WTC11 (cell line): ENCODE measurements at regions not wholly inside any gene's neighbourhood (a gene's known extent, or its start where the extent isn't known, plus 50 kb on each side); places are given as distances from the start of the nearest gene placed in this dataset.

ENCODE experiments used
- ATAC-seq: fragments of 200-7000 bp; cut with Tn5 transposase; 2 replicates; pipeline ENCODE4 v1.10.0; 2021; ENCODE audit warnings: mild to moderate bottlenecking, moderate library complexity
- CTCF ChIA-PET: fragments of 300-600 bp; sonication (Branson Sonifier 250); formaldehyde crosslinking; loops from one replicate; lab custom pipeline; 2021; ENCODE audit warnings: antibody characterized with exemption; lab: Charles Lee
- POLR2A ChIA-PET: fragments of 350-600 bp; sonication (Branson Sonifier 250); formaldehyde crosslinking; loops from one replicate; lab custom pipeline; 2021; ENCODE audit warnings: antibody characterized with exemption; lab: Charles Lee
- DNase-seq: peaks from one replicate; pipeline ENCODE4 v3.0.0; 2021; ENCODE audit warnings: low spot score
- H3K27ac Mint-ChIP-seq: 2 replicates; pipeline ENCODE4 v1.8.0; 2021; ENCODE audit warnings: mixed read lengths
- H3K27me3 Mint-ChIP-seq: 2 replicates; pipeline ENCODE4 v1.8.0; 2021; ENCODE audit warnings: low read depth, mild to moderate bottlenecking, moderate library complexity, mixed read lengths
- H3K36me3 Mint-ChIP-seq: 2 replicates; pipeline ENCODE4 v1.8.0; 2021; ENCODE audit warnings: mixed read lengths
- H3K4me1 Mint-ChIP-seq: 2 replicates; pipeline ENCODE4 v1.8.0; 2022; ENCODE audit warnings: mixed read lengths
- H3K4me3 Mint-ChIP-seq: 2 replicates; pipeline ENCODE4 v1.8.0; 2021; ENCODE audit warnings: mild to moderate bottlenecking, moderate library complexity, mixed read lengths
- H3K9me3 Mint-ChIP-seq: 2 replicates; pipeline ENCODE4 v1.8.0; 2021; ENCODE audit warnings: mixed read lengths
- ESRRA ChIP-seq: sonication (generic); formaldehyde crosslinking; IDR thresholded peaks from 2 replicates; pipeline ENCODE4 v1.8.1; 2022; ENCODE audit warnings: mild to moderate bottlenecking, missing genetic modification reagents, borderline replicate concordance
- FOXJ3 ChIP-seq: sonication (generic); formaldehyde crosslinking; IDR thresholded peaks from 2 replicates; pipeline ENCODE4 v1.9.0; 2021; ENCODE audit warnings: missing genetic modification reagents, mild to moderate bottlenecking, borderline replicate concordance
- FOXP4 ChIP-seq: sonication (generic); formaldehyde crosslinking; IDR thresholded peaks from 2 replicates; pipeline ENCODE4 v1.8.0; 2022; ENCODE audit warnings: mild to moderate bottlenecking, missing genetic modification reagents
- IRF1 ChIP-seq: sonication (generic); formaldehyde crosslinking; IDR thresholded peaks from 2 replicates; pipeline ENCODE4 v1.8.0; 2023; ENCODE audit warnings: missing genetic modification reagents
- IRF2 ChIP-seq: sonication (generic); formaldehyde crosslinking; IDR thresholded peaks from 2 replicates; pipeline ENCODE4 v1.8.0; 2022; ENCODE audit warnings: low read depth, missing genetic modification reagents, borderline replicate concordance
- MXD4 ChIP-seq: fragments of 250-450 bp; sonication (Bioruptor Pico); IDR thresholded peaks from 2 replicates; pipeline ENCODE4 v1.8.0; 2021; ENCODE audit warnings: mild to moderate bottlenecking, moderate library complexity, borderline replicate concordance
- NFATC4 ChIP-seq: fragments of 250-450 bp; sonication (Bioruptor Pico); IDR thresholded peaks from 2 replicates; pipeline ENCODE4 v1.9.0; 2021; ENCODE audit warnings: mild to moderate bottlenecking
- NFE2L1 ChIP-seq: sonication (generic); formaldehyde crosslinking; IDR thresholded peaks from 2 replicates; pipeline ENCODE4 v1.8.1; 2023; ENCODE audit warnings: missing genetic modification reagents
- NFYB ChIP-seq: sonication (generic); formaldehyde crosslinking; conservative IDR thresholded peaks from 2 replicates; pipeline ENCODE4 v1.8.0; 2022; ENCODE audit warnings: low read depth, missing genetic modification reagents
- NR1H2 ChIP-seq: sonication (generic); formaldehyde crosslinking; IDR thresholded peaks from 2 replicates; pipeline ENCODE4 v1.9.0; 2021; ENCODE audit warnings: mild to moderate bottlenecking, moderate library complexity, missing genetic modification reagents
- PREB ChIP-seq: sonication (generic); formaldehyde crosslinking; IDR thresholded peaks from 2 replicates; pipeline ENCODE4 v1.8.1; 2022; ENCODE audit warnings: mild to moderate bottlenecking, missing genetic modification reagents, moderate library complexity, borderline replicate concordance
- SP1 ChIP-seq: sonication (generic); formaldehyde crosslinking; conservative IDR thresholded peaks from 2 replicates; pipeline ENCODE4 v1.8.1; 2022; ENCODE audit warnings: missing genetic modification reagents
- TEAD1 ChIP-seq: sonication (generic); formaldehyde crosslinking; IDR thresholded peaks from 2 replicates; pipeline ENCODE4 v1.8.0; 2022; ENCODE audit warnings: mild to moderate bottlenecking, missing genetic modification reagents
- USF1 ChIP-seq: sonication (generic); formaldehyde crosslinking; IDR thresholded peaks from 2 replicates; pipeline ENCODE4 v1.8.0; 2022; ENCODE audit warnings: mild to moderate bottlenecking, missing genetic modification reagents
- ZBTB43 ChIP-seq: sonication (generic); formaldehyde crosslinking; IDR thresholded peaks from 2 replicates; pipeline ENCODE4 v1.8.1; 2023; ENCODE audit warnings: mild to moderate bottlenecking, missing genetic modification reagents
- ZNF396 ChIP-seq: fragments of 250-450 bp; sonication (Bioruptor Pico); IDR thresholded peaks from 2 replicates; pipeline ENCODE4 v1.8.0; 2021; ENCODE audit warnings: mild to moderate bottlenecking, moderate library complexity, borderline replicate concordance
- ZNF416 ChIP-seq: fragments of 250-450 bp; sonication (Bioruptor Pico); IDR thresholded peaks from 2 replicates; pipeline ENCODE4 v1.9.0; 2021; ENCODE audit warnings: mild to moderate bottlenecking, inconsistent platforms
- TF ChIP-seq, protein P1 (sequence below): sonication (generic); formaldehyde crosslinking; IDR thresholded peaks from 2 replicates; pipeline ENCODE4 v1.8.0; 2023; ENCODE audit warnings: mild to moderate bottlenecking, missing genetic modification reagents
- TF ChIP-seq, protein P2 (sequence below): sonication (generic); formaldehyde crosslinking; IDR thresholded peaks from 2 replicates; pipeline ENCODE4 v1.8.1; 2023; ENCODE audit warnings: mild to moderate bottlenecking, missing genetic modification reagents, borderline replicate concordance
- TF ChIP-seq, protein P3 (sequence below): fragments of 250-450 bp; sonication (Bioruptor Pico); IDR thresholded peaks from 2 replicates; pipeline ENCODE4 v1.9.0; 2021; ENCODE audit warnings: mild to moderate bottlenecking
- TF ChIP-seq, protein P4 (sequence below): sonication (generic); formaldehyde crosslinking; IDR thresholded peaks from 2 replicates; pipeline ENCODE4 v1.8.1; 2023; ENCODE audit warnings: mild to moderate bottlenecking, missing genetic modification reagents, moderate library complexity

DNA sequence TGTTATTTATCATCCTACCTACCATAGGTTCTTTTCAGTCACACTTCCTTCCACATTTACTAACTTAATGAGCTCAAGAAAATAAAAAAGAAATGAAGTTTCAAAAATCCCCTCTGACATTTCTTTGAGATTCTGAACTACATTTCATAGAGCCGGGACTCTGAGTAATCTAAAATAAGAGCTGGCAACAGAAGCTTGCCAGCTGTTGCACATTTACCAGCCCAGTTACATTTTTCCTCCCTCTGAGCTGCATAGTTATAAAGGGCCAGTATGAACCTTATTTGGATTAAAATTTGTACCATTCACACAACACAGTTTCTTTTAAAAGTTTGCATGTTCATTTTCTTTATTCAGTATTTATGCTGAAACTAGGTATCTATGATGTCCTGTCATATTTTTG lies 119.5 kb upstream of the CAV2 start (continued):
- TF ChIP-seq, protein P1, sequence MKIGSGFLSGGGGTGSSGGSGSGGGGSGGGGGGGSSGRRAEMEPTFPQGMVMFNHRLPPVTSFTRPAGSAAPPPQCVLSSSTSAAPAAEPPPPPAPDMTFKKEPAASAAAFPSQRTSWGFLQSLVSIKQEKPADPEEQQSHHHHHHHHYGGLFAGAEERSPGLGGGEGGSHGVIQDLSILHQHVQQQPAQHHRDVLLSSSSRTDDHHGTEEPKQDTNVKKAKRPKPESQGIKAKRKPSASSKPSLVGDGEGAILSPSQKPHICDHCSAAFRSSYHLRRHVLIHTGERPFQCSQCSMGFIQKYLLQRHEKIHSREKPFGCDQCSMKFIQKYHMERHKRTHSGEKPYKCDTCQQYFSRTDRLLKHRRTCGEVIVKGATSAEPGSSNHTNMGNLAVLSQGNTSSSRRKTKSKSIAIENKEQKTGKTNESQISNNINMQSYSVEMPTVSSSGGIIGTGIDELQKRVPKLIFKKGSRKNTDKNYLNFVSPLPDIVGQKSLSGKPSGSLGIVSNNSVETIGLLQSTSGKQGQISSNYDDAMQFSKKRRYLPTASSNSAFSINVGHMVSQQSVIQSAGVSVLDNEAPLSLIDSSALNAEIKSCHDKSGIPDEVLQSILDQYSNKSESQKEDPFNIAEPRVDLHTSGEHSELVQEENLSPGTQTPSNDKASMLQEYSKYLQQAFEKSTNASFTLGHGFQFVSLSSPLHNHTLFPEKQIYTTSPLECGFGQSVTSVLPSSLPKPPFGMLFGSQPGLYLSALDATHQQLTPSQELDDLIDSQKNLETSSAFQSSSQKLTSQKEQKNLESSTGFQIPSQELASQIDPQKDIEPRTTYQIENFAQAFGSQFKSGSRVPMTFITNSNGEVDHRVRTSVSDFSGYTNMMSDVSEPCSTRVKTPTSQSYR = no peak
- TF ChIP-seq IRF1 (CRISPR knock-in tag) (no peak), NFYB (CRISPR knock-in tag) (no peak)
- TF ChIP-seq, all 79 proteins: peak for 0

DNA sequence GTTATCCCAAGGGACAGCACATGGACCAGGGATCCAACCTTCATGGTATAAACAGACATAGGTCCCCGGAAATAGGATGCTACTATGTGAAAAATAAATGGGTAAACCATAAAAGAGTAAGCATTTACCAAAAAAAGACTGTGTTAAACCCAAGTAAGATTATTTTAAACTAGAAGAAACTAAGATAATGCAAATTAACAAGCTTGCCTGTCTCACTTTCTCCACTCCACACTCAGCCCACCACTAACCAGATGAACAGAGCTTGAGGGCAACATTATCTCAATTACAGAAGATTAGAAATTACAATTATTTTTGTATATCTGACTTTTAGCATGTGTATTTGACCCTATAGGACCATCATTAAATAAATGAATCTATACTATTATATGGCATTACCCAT lies 117.2 kb upstream of the CAV2 start:
- H3K36me3 Mint-ChIP-seq = peaks cover 3% of the 10 kb centered on the region; the same call in 1 of the 2 replicates
- no peak overlapping the region for H3K4me3 Mint-ChIP-seq
- peaks cover 21% of the 10 kb centered on the region for H3K4me1 Mint-ChIP-seq
- no peak overlapping the region for H3K27ac Mint-ChIP-seq
- no peak for ATAC-seq
- POLR2A ChIA-PET = no interaction called here
- no peak for TF ChIP-seq ZBTB43 (CRISPR knock-in tag)
- TF ChIP-seq FOXP4 (CRISPR knock-in tag) = no peak
- TF ChIP-seq NFE2L1 (CRISPR knock-in tag) = no peak
- no peak for TF ChIP-seq USF1
- no peak for TF ChIP-seq PREB
- no peak for TF ChIP-seq NR1H2 (CRISPR knock-in tag)
- TF ChIP-seq, protein P2, sequence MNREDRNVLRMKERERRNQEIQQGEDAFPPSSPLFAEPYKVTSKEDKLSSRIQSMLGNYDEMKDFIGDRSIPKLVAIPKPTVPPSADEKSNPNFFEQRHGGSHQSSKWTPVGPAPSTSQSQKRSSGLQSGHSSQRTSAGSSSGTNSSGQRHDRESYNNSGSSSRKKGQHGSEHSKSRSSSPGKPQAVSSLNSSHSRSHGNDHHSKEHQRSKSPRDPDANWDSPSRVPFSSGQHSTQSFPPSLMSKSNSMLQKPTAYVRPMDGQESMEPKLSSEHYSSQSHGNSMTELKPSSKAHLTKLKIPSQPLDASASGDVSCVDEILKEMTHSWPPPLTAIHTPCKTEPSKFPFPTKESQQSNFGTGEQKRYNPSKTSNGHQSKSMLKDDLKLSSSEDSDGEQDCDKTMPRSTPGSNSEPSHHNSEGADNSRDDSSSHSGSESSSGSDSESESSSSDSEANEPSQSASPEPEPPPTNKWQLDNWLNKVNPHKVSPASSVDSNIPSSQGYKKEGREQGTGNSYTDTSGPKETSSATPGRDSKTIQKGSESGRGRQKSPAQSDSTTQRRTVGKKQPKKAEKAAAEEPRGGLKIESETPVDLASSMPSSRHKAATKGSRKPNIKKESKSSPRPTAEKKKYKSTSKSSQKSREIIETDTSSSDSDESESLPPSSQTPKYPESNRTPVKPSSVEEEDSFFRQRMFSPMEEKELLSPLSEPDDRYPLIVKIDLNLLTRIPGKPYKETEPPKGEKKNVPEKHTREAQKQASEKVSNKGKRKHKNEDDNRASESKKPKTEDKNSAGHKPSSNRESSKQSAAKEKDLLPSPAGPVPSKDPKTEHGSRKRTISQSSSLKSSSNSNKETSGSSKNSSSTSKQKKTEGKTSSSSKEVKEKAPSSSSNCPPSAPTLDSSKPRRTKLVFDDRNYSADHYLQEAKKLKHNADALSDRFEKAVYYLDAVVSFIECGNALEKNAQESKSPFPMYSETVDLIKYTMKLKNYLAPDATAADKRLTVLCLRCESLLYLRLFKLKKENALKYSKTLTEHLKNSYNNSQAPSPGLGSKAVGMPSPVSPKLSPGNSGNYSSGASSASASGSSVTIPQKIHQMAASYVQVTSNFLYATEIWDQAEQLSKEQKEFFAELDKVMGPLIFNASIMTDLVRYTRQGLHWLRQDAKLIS = no peak
- TF ChIP-seq, protein P3, sequence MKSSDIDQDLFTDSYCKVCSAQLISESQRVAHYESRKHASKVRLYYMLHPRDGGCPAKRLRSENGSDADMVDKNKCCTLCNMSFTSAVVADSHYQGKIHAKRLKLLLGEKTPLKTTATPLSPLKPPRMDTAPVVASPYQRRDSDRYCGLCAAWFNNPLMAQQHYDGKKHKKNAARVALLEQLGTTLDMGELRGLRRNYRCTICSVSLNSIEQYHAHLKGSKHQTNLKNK (CRISPR knock-in tag) = no peak
- no peak for TF ChIP-seq FOXJ3 (CRISPR knock-in tag)
- TF ChIP-seq ZNF396 = no peak
- TF ChIP-seq TEAD1 (CRISPR knock-in tag) = no peak
- TF ChIP-seq ESRRA (CRISPR knock-in tag) = no peak
- TF ChIP-seq IRF1 (CRISPR knock-in tag) = no peak
- TF ChIP-seq, protein P4, sequence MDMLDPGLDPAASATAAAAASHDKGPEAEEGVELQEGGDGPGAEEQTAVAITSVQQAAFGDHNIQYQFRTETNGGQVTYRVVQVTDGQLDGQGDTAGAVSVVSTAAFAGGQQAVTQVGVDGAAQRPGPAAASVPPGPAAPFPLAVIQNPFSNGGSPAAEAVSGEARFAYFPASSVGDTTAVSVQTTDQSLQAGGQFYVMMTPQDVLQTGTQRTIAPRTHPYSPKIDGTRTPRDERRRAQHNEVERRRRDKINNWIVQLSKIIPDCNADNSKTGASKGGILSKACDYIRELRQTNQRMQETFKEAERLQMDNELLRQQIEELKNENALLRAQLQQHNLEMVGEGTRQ = no peak
- no peak for TF ChIP-seq SP1 (CRISPR knock-in tag)
- no peak for TF ChIP-seq MXD4 (CRISPR knock-in tag)
- no peak for TF ChIP-seq IRF2
- TF ChIP-seq NFATC4 (CRISPR knock-in tag) = no peak
- TF ChIP-seq ZNF416 (CRISPR knock-in tag) = no peak
- no peak for DNase-seq
- no peaks in the 10 kb centered on the region for H3K27me3 Mint-ChIP-seq
- H3K9me3 Mint-ChIP-seq = peaks cover 3% of the 10 kb centered on the region
- CTCF ChIA-PET = no interaction called here
